K562 (cell line): ENCODE measurements at regions not wholly inside any gene's neighbourhood (a gene's known extent, or its start where the extent isn't known, plus 50 kb on each side); places are given as distances from the start of the nearest gene placed in this dataset.

Experiments
- ARNT ChIP-seq, 2 experiments: fragments of 450-650 bp; IDR thresholded peaks; 2 replicates each; pipeline ENCODE4 v1.6.1; 2016; ENCODE audit warnings: mild to moderate bottlenecking in 1 of 2
- BRF1 ChIP-seq: IDR thresholded peaks from 3 replicates; pipeline ENCODE4 v1.6.1; 2011; ENCODE audit warnings: borderline replicate concordance, mild to moderate bottlenecking; ENCODE audit not compliant: insufficient read length; ENCODE audit errors: extremely low read depth
- CBFA2T2 ChIP-seq: fragments of 450-650 bp; conservative IDR thresholded peaks from 2 replicates; pipeline ENCODE4 v1.6.1; 2017; ENCODE audit warnings: mild to moderate bottlenecking
- CTCF ChIP-seq, 3 experiments: IDR thresholded peaks in 2 of 3; conservative IDR thresholded peaks in 1 of 3; 2 replicates each; pipeline ENCODE4 v1.5.1; 2011 to 2012; ENCODE audit warnings: low read length in 3 of 3, mild to moderate bottlenecking in 3 of 3, control low read depth in 2 of 3, improper control_type of control experiment in 1 of 3, inconsistent platforms in 1 of 3, low read depth in 1 of 3, mixed read lengths in 1 of 3, moderate library complexity in 1 of 3; ENCODE audit not compliant: insufficient read depth in 2 of 3
- GATA2 ChIP-seq: sonication (generic); formaldehyde crosslinking; IDR thresholded peaks from 2 replicates; pipeline ENCODE4 v1.4.0; 2020; ENCODE audit warnings: mild to moderate bottlenecking, missing genetic modification reagents
- HDAC2 ChIP-seq: fragments of 450-650 bp; IDR thresholded peaks from 2 replicates; pipeline ENCODE4 v1.6.1; 2016; ENCODE audit warnings: mild to moderate bottlenecking
- KLF16 ChIP-seq: IDR thresholded peaks from 2 replicates; pipeline ENCODE4 v1.6.1; 2016; ENCODE audit warnings: antibody characterized with exemption
- POU5F1 ChIP-seq: fragments of 150-350 bp; IDR thresholded peaks from 2 replicates; pipeline ENCODE4 v1.6.1; 2014; ENCODE audit warnings: borderline replicate concordance, low read length, low read depth, mild to moderate bottlenecking; ENCODE audit not compliant: partially characterized antibody
- SP1 ChIP-seq: sonication (generic); formaldehyde crosslinking; IDR thresholded peaks from 2 replicates; pipeline ENCODE4 v1.8.1; 2022; ENCODE audit warnings: mild to moderate bottlenecking, missing genetic modification reagents
- U2AF1 ChIP-seq: fragments of 200-400 bp; formaldehyde crosslinking; optimal IDR thresholded peaks from 2 replicates; pipeline ENCODE3; 2017; ENCODE audit warnings: mild to moderate bottlenecking, low read depth, low read length, moderate library complexity

- TF ChIP-seq POU5F1 = no peak
- no peak for TF ChIP-seq U2AF1
- no peak for TF ChIP-seq KLF16
- no peak for TF ChIP-seq ARNT (IDR thresholded peaks at IDR 0.05)
- no peak for TF ChIP-seq CBFA2T2
- TF ChIP-seq HDAC2 = no peak
- no peak for TF ChIP-seq CTCF (IDR thresholded peaks at IDR 0.05 in 2 of 3, conservative IDR thresholded peaks at IDR 0.05 in 1 of 3; ENCODE audit: insufficient read depth in 2 of 3, low read depth in 1 of 3, low read length in 3 of 3)
- TF ChIP-seq SP1 (CRISPR knock-in tag) = no peak
- no peak for TF ChIP-seq BRF1
- no peak for TF ChIP-seq GATA2 (CRISPR knock-in tag)
Measured at GRCh38 chr20:11546939-11547338, 370.8 kb upstream of the BTBD3 start.
